Coronary artery (tissue), 2 donors: ENCODE measurements at regions not wholly inside any gene's neighbourhood (a gene's known extent, or its start where the extent isn't known, plus 50 kb on each side); places are given as distances from the start of the nearest gene placed in this dataset.
"Not testable (repeated sequence)": the region's sequence is repeated elsewhere in the genome, so short reads cannot be mapped to it uniquely, and the experiment has no call there.

Experiments
- DNase-seq: peaks from one replicate; pipeline ENCODE4 v3.0.0-alpha.2; 2017; ENCODE audit warnings: low spot score
- H3K27ac ChIP-seq, 2 donors: fragments of 200-600 bp; sonication (generic); one replicate each; pipeline ENCODE4 v1.5.1; 2016 to 2019
- H3K4me3 ChIP-seq: fragments of 200-600 bp; sonication (generic); 2 replicates; pipeline ENCODE4 v1.5.1; 2016; ENCODE audit warnings: mild to moderate bottlenecking, moderate library complexity
- CTCF ChIP-seq: fragments of 200-600 bp; sonication (generic); IDR thresholded peaks from one replicate; pipeline ENCODE4 v1.5.1; 2019; ENCODE audit warnings: antibody characterized with exemption

GRCh38 chr4:55008166-55009056 lies 117.0 kb downstream of the KDR start:
- no peak overlapping the region for H3K27ac ChIP-seq

GRCh38 chr4:55005910-55006309 lies 119.5 kb downstream of the KDR start:
- Histone ChIP-seq H3K27ac (no peak overlapping the region), H3K4me3 (no peak overlapping the region)
- DNase-seq: no peak
- TF ChIP-seq CTCF: no peak

More at GRCh38 chr4:55008166-55009056, 117.0 kb downstream of the KDR start:
- H3K4me3 ChIP-seq: no peak overlapping the region
- TF ChIP-seq CTCF: no peak
- DNase-seq: no peak

GRCh38 chr4:55004831-55005230 lies 120.6 kb downstream of the KDR start:
- no peak for DNase-seq
- H3K27ac ChIP-seq: no peak overlapping the region
- no peak overlapping the region for H3K4me3 ChIP-seq
- no peak for TF ChIP-seq CTCF

- Histone ChIP-seq H3K27ac (no peak overlapping the region), H3K4me3 (no peak overlapping the region)
- no peak for TF ChIP-seq CTCF
- no peak for DNase-seq
Observed at GRCh38 chr4:55002431-55002830, 123.0 kb downstream of the KDR start.

- Histone ChIP-seq H3K27ac (no peak overlapping the region), H3K4me3 (no peak overlapping the region)
- no peak for TF ChIP-seq CTCF
- no peak for DNase-seq
Observed at GRCh38 chr4:55001538-55001937, 123.9 kb downstream of the KDR start.

- H3K4me3 ChIP-seq: no peak overlapping the region
- TF ChIP-seq CTCF: peak; percentile 35
- H3K27ac ChIP-seq: no peak overlapping the region
- no peak for DNase-seq
Observed at GRCh38 chr4:54999003-54999402, 126.4 kb downstream of the KDR start.

- not testable (repeated sequence) for DNase-seq, H3K4me3 ChIP-seq
Observed at GRCh38 chr4:54993473-54994026, 131.8 kb downstream of the KDR start.

More at GRCh38 chr4:54993473-54994026, 131.8 kb downstream of the KDR start:
- H3K27ac ChIP-seq: not testable (repeated sequence)
